HG03432 (cell line): ENCODE measurements at regions not wholly inside any gene's neighbourhood (a gene's known extent, or its start where the extent isn't known, plus 50 kb on each side); places are given as distances from the start of the nearest gene placed in this dataset.

Source experiments
- ATAC-seq: cut with Tn5 transposase; IDR thresholded peaks from one replicate; pipeline ENCODE4 v1.9.1; 2021; ENCODE audit warnings: mild to moderate bottlenecking, moderate library complexity; ENCODE audit not compliant: unreplicated experiment

DNA sequence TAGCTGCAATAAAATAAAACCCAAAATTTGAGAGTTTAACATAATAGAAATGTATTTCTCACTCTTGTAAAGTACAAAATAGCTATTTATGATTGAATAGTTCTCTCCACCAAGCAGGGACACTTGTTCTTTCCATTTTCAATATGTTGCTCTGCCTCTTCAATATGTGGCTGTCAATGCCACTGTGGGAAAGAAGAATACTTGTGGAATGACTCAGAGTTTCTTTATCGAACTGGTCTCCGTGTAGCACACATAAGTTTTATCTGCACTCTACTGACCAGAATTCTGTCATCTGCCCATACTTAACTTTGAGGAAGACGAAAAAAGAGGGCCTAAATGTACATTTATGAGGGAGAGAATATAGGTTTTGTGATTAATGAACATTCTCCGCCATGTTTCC is 256.9 kb downstream of the ATXN7L3B start:
- no peak for ATAC-seq

DNA sequence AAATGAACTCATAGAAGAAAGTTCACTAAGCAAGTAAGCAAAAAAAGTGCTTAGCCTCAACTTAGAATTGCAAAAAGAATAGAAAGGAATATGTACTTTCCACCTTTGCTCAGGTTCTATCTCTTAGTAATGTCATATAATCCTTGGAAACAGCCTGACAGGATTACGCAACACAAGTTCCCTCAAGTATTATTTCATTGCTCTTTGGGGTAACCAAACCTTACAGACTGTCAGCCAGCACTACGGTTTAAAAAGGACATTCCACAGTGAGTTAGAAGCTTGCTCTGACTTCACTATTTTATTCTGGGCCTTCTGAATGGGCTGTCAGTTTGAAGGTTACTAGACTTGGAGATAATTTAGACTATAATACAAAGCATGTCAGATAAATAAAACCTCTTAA is 264.0 kb downstream of the ATXN7L3B start:
- no peak for ATAC-seq

DNA sequence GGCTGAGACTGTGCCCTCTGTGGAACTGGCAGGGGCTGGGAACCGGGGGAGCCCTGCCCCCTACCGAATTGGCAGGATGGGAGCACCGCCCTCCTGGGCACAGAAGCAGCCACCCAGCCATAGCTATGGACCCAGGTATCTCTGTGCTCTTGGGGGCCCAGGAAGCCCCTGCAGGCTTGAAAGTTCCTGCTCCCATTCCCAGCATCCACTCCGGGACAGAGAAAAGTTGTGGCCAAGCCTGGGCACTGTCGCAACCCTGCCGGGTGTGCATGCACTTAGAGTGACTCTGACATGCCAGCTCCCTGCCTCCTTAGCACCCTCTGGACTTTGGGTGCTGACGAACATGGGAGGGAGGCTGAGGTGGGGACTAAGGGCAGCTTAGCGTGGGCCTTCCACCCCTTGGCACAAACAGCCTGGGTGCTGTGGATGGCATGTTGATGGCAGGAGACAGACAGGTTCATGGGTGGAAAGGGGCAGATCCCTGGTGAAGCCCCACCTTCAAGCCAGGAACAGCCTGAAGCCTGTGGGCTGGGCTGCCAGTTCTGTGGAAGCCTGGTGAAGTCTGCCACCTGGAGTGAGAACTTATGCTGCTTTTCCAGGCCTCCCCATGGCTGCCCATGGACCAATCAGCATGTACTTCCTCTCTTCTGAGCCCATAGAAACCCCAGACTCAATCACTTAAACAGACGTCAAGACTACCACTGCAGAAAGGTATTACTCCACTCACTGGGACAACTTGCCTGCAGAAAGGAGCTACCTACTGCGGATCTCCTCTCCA is 279.0 kb downstream of the ATXN7L3B start:
- no peak for ATAC-seq

DNA sequence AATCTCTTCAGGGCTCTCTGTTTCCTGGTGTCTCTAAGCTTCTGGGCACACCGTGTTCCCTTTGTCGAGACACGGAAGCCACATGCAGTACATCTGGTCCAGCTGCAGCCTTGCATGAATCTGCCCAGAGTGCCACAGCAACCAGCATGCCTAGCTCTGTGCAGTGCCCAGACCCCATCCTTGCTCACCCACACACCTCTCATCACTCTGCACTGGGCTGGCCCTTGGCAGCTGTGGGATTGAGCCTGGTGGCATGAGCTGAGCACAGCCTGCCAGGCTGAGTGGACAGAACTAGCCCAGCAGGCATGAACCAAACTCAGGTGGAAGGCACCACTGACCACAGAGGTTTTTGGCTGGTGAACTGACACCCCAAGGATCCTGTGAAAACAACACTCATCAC is 279.9 kb downstream of the ATXN7L3B start:
- no peak for ATAC-seq

DNA sequence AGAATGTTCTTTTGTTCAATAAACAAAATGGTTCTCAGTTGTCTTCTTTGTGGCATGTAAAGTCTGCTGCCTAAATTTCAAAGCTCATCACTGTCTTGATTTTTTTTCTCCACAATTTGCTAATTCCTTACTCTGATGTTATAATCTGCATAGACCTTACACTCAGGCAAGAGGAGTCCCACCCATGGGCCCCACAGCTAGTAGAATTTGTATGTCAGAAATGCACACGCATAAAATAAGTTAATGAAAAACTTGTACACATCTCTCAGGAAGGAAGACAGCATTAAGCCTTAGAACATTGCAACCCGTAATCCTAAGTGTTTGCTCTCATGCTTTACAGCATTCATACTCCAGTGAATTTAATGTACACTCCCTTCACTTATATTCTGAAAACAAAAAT is 280.8 kb downstream of the ATXN7L3B start:
- ATAC-seq = no peak

DNA sequence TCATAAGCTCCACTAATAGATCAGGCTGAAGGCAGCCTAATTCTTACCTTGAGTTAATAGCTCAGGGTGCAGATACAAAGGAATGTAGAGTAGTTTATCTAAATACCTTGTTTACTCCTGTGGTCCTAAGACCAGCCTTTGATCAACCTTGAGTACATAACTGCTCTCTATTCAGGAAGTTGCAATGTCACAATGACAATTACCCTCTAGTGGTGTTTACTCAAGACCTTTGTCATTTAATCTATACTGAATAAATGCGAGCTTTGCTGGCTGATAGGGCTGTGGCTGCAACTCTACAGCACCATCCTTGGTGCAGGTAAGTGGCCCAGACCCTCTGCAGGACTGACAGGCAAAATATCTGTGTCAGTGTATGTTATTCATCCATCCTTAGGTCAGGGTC is 282.7 kb downstream of the ATXN7L3B start:
- no peak for ATAC-seq

DNA sequence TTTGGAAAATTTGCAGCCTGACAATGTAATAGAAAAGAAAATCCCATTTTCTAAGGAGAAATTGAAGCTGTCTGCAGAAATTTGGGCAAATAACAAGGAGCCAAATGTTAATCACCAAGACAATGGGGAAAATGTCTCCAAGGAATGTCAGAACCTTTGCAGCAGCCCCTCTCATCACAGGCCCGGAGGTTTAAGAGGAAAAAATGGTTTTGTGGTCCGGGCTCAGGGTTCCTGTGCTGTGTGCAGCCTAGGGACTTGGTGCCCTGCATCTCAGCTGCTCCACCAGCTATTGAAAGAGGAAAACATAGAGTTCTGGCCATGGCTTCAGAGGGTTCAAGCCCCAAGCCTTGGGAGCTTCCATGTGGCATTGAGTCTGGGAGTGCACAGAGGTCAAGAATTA is 298.9 kb downstream of the ATXN7L3B start:
- ATAC-seq = no peak

DNA sequence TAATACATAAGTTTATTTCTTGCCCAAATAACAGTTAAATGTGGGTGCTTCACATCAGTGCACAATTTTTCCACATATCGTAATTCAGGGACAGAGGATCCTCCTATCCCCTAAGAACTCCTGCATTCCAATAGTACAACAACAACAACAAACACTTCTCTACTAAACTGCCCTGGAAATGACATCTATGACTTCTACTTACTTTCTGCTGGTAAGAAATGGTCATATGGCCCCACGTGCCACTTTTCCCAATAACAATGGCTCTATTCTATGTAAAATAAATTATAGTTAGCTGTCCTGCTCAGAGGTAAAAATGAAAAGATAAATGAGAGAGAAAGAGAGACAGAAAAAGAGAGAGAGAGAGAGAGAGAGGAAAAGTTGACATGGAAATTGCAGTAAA is 308.5 kb downstream of the ATXN7L3B start:
- ATAC-seq = no peak

DNA sequence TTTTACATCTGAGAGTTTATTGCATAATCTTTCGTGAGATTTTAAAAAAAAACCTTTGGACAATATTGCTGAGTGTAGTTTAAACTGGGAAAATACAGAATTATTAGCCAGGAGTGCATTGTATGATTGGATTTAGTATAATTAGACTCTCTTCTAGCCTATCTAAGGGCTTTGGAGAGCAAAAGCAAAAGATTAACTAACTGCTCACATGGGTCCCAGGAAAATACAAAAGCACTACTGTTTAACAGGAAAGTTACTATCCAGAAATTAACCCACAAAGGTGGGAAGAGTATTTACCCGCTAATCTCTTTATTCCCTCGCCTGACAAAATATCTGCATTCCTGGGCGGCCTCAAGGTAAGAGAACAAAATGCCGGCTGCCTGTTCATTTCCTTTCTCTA is 309.5 kb downstream of the ATXN7L3B start:
- ATAC-seq = no peak

DNA sequence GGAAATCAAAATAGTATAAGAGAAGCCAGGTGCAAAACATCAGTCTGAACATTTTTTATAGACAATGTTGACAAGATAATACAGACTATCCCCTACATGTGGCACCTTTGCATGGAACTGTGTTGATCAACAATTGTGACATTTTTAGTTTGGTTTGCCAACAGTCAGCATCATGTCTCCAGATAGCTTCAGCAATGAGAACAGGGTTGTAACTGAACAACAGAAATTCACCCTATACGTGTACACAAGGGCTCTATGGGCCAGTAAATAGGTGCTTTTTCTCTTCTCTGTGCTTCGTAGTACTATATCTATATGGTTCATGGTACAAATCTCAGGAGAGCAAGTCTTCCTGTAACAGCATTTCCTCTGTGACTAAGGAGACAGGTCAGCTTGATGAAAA is 310.4 kb downstream of the ATXN7L3B start:
- no peak for ATAC-seq

DNA sequence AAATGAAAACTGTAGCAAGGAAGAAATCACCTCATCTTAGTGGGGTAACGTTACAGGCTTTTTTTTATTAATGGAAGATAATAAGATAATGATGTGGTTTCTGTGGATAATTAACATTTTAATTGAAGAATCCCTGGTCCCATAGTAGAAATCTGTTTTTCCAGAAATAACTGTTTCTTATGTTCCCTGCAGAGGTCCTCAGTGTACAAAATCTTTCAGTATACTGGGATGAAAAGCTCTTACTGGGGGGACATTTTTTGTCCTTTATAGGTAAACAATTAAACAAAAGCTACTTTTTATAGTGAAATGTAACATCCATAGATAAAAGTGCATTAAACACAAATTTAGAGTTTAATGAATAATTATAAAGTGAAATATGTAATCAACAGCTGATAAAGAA is 312.2 kb downstream of the ATXN7L3B start:
- ATAC-seq = no peak

DNA sequence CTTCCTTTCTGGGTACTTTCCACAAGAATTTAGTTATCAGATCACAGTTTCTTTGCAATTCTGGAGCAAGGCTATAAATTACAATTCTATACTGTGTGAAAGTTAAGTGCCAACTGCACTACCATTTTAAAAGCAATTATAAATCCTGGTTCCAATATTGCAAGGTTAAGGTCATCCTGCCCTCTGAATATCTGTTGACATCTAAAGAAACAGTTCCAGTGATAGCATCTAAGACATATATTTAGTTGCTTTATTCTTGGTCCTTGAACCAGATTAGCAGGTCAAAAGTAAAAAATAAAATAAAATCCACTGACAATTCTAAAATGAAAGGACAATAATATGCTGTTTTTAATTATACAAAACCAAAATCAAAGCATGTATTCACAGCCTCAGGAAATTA is 334.2 kb downstream of the ATXN7L3B start:
- ATAC-seq = no peak

DNA sequence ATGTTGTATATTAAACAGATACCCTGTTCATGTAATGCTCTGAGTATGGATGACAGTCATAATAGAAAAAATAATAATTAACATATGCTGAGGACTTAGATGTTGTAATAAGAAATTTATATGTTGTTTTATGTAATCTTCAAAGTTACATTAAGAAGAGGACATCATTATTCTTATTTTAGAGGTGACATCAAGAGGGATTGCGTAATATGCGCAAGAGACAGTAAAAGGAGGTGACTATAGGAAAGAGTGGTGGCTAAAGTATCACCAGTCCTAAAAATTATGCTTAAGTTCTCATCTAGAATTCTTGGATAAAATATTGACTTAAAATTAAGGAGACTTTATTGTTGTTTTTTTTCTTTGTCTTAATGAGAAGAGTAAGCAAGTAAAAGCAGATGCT is 323.9 kb downstream of the KCNC2 start:
- ATAC-seq = no peak

DNA sequence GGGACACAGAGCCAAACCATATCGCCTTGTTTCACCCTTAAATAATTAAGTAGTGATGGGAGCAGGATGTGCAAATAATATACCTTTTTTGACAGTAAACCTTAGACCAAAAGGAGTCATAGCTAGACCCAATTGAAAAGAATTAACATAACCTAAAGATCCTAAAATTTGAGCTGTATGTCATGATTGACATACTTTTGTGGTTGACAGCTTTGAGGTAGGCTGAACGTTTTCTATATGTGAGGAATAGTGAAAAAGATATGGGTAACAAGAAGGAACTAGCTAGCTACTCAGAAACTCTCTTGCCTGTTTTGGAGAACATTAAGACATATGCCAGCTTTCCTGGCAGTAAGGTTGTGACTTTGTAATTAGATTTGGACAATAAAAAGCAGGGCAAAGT is 320.6 kb downstream of the KCNC2 start:
- no peak for ATAC-seq

DNA sequence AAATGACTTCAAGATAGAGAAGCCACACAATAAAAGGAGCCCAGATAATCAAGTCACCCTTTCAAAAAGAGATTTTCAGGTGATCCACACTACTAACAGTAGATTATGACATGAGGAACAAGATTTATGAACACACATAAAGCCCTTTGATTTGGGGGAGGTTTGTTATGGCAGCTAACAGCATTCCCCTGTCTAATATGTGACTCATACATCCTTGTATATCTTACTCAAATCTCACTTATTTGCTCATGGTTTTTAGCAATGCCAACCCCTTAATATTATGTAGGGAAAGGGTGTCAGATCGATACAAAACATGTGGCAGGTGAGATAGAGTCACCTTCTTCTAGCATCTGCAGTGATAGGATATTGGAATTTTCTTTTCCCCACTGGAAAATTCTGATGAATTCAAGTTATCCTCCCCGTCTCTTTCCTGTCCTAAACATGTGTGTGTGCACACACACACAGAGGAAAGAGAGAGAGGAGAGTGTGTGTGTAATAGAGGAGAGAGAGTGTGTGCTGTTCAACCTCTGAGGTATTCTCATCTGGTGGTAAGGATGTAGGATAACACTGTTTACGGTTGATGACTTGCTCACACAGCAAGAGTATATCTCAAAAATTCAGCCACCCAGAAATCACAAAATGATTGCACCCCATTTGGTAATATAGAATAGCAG is 319.9 kb downstream of the KCNC2 start:
- peak; percentile 81 for ATAC-seq

DNA sequence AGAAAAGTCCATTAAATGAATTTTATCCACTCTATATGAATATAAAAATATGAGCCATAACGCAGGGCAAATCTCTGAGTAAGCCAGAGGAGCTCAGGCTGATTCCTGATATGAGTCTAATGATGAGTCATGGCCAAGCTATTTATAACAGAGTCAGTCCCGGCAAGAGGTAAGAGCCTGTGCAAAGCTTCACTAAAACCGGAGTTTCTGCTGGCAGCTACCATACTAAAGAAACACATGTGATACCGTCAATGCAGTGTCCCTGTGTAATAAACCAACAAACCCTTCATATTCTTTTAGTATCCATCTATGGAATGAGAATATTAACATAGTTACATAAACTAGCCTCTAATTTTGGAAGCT is 319.4 kb downstream of the KCNC2 start:
- peak; percentile 95 for ATAC-seq

DNA sequence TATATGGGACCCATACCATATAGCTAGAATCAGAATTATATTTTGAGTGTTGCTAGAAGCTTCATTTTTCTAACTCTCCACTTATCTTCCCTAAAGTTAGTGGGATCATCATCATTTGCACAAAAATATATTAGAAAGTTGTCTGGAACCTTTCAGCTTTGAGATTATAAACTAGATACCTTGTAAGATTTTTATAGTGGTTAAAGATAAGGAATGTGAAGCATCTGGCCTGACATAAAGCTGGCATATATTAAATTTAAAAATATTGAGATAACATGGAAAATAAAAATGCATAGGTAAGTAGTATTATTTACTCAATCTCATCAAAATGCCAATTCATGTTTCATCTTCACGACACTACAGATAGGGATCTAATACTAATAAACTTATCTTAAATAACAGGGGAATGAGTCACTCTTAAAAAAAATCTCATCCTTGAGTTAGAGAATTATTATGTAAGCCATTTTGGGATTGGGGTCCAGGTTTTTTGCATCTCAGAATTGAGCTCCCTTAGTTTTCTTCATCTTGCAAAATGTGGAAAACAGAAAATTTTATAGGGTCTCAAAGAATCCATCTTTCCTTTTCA is 318.5 kb downstream of the KCNC2 start:
- no peak for ATAC-seq

DNA sequence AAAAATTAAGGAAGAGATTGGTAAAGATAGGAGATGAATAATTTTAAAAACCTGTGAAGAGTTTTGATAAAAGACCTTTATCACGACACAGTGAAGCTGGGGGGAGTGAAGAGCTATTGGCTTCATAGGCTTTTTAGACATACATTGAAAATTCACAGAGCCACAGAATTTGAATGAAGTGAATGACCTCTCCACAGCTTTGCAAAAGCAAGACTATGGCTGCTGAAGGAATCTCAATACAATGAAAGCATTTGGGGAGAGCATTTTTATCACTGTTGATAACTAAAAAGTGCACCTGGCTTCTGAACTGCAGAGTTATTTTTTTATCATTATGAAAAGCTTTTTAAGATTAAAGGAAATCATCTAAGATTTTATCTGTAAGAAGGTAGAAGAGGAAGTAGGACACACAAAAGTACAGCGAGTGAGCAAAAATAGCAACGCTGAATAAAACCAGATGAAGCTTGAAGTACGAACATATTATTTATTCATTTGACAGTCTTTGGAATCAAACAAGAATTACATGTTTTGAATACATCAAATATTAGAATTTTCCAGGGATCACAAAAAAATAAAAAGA is 317.5 kb downstream of the KCNC2 start:
- no peak for ATAC-seq

DNA sequence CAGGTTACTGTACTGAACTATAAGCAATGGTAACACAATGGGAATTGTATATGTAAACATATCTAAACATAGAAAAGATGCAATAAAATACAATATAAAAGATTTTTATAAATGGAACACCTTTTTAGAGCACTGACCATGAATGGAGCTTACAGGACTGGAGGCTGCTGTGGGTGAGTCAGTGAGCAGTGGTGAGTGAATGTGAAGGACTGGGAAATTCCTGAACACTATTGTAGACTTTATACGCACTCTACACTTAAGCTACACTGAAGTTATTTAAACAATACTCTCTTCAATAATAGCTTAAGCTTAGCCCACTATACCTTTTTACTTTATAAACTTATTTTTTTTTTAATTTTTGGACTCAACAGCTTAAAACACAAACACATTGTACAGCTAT is 313.5 kb downstream of the KCNC2 start:
- no peak for ATAC-seq

DNA sequence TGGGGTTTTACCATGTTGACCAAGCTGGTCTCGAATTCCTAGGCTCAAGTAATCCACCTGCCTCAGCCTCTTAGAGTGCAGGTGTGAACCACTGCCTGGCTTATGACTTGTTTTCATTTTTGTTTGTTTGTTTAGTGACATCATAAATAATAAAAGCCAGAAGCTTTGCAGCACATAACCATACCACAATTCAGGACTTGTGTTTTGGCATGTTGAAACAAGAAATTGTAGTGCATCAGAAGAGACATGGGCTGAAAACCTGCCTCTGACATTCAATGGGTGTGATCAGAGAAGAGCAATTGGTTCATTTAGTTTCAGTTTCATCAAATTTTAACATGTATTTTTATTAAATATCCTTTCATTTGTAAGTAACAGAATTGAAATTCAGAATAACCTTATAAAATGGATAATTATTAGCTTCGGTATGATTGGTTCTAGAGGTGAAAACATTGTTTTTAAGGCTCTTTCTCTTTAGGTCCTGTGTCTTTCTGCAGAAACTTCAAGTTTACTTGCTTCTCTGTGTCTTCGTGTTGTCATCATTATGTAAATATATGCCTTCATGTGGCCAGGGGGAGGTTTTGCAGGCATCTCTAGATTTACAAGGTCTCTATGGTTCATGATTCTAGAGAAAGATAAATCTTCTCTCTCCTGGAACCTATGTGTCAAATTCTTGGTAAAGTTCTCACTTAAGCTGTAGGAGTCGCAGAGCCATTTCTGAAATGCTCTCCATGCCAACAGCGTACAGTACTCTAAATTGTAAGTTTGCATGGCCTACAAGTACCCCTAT is 312.0 kb downstream of the KCNC2 start:
- peak; percentile 55 for ATAC-seq
